Right renal cortex interstitium (tissue), 3 donors: ENCODE measurements at regions not wholly inside any gene's neighbourhood (a gene's known extent, or its start where the extent isn't known, plus 50 kb on each side); places are given as distances from the start of the nearest gene placed in this dataset.

Experiments used
- DNase-seq, 3 donors: peaks; one replicate each; pipeline ENCODE4 v3.0.0-alpha.2; 2013; ENCODE audit warnings: low read depth in 3 of 3, low spot score in 2 of 3

- no peak for DNase-seq
Measured at GRCh38 chr12:107461222-107461975, 224.2 kb upstream of the PWP1 start.

DNA sequence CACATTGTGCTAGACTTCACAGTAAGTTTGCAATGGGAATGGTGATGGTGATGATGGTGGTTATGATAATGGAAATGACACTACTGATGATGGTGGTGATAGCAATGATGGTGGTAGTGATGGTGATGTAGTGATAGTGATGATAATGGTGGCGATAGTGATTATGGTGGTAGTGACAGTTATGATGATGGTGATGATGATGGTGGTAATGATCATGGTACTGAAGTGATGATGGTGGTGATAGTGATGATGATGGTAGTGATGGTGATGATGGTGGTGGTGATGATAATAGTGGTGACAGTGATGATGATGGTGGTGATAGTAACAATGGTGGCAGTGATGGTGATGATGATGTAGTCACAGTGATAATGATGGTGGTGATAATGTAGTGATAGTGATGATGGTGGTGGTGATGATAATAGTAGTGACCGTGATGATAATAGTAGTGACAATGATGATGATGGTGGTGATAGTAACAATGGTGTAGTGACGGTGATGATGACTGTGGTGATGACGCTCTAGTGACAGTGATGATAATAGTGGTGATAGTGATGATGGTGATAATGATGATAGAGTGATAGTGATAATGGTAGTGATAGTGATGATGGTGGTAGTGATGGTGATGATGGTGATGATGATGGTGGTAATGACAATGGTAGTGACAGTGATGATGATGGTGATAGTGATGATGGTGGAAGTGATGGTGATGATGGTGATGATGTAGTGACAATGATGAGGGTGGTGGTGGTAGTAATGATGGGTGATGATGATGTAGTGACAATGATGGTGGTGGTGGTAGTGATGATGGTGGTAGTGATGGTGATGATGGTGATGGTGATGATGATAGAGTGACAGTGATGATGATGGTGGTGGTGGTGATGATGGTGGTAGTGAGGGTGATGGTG is 222.9 kb upstream of the PWP1 start:
- no peak for DNase-seq

DNA sequence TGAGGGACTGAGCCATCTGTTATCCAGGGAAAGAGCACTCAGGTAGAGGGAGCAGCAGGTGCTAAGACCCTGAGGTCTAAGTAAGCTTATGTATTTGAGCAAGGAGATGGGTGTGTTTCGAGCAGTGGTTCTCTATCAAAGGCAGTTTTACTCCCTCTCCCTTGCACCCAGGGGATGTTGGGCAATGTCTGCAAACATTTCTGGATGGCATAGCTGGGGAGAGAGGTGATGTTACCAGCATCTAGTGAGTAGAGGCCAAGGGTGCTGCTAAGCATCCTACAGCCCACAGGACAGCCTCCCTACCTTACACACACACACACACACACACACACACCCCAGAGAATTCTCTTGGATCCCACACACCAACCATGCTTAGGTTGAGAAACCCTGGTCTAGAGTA is 221.0 kb upstream of the PWP1 start:
- DNase-seq, result no peak

DNA sequence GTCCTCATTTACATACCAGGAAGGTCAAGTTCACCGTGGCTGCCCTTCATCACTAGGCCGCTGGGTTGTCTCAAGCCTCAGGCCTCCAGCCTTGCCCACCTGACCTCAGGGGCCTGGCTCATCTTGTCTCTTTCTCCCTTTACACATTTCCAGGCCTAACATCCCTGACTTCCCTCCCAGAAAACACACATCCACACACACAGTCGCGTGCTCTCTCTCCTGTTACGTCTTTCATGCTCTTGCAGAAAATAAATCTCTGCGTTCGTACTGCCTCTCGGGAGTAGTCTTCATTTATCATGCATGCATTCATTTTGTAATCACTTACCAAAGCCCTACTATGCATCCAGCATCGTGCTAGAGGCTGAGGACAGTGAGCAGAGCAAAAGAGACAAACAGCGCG is 220.0 kb upstream of the PWP1 start:
- DNase-seq, result no peak

DNA sequence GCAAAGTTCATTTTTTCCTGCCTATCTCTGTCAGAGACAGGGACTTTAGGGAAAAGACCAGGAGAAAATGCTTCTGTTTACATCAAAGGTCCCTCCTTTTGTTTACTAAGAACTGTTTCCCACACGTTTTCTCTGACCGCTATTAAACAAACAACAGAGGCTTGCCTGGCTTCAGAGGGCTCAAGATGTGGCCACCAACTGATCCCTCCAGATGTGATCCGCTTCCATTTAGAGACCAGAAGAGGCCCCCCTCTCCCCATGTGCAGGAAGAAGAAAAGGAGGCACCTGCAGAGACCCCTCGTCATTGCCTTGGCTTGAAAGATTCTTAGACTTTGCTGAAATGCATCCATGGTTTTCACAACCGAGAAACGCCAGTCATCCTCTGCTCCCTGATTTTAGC is 217.9 kb upstream of the PWP1 start:
- DNase-seq, result no peak

DNA sequence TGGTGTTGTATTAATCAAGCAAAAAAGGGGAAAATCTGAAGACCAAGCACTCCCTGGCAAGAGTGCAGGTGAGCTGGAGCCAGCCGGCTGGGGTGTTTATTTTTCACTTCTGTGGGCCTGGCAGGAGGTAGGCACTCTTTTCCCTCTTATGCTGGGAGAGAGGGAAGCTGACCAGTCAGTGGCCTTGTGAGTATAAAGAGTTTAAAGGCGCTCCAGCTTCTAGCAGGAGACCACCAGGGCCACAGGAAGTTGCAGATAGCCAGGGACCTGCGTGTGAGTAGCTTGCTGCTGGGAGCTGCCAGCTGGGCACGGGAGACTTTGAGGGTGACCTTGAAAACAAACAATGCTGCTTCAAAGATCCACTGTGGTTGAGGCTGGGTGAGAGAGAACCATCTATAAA is 217.4 kb upstream of the PWP1 start:
- no peak for DNase-seq

DNA sequence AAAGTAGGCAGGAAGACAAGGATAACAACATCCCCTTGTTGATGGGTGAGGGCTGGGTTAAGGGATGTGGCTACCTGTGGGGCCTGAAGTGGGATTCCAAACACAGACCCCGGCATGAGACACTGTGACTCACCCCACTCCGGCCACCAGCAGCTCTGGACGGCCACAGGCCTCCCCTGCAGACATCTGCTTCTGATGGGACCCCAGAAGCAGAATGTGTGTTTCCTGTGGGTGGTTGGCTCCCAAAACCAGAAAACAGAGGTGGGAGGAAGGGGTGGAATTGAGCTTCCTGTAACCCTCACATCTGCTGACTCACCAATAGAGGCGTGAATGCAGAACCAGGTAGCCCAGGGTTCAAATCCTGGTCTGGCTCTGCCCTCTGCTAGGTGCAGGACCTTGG is 216.6 kb upstream of the PWP1 start:
- DNase-seq, result no peak

- no peak for DNase-seq
Measured at GRCh38 chr12:107470645-107471044, 215.0 kb upstream of the PWP1 start.

GRCh38 chr12:107472308-107472707 is 213.3 kb upstream of the PWP1 start:
- DNase-seq, result no peak

- no peak for DNase-seq
Measured at GRCh38 chr12:107474099-107474498, 211.5 kb upstream of the PWP1 start.

DNA sequence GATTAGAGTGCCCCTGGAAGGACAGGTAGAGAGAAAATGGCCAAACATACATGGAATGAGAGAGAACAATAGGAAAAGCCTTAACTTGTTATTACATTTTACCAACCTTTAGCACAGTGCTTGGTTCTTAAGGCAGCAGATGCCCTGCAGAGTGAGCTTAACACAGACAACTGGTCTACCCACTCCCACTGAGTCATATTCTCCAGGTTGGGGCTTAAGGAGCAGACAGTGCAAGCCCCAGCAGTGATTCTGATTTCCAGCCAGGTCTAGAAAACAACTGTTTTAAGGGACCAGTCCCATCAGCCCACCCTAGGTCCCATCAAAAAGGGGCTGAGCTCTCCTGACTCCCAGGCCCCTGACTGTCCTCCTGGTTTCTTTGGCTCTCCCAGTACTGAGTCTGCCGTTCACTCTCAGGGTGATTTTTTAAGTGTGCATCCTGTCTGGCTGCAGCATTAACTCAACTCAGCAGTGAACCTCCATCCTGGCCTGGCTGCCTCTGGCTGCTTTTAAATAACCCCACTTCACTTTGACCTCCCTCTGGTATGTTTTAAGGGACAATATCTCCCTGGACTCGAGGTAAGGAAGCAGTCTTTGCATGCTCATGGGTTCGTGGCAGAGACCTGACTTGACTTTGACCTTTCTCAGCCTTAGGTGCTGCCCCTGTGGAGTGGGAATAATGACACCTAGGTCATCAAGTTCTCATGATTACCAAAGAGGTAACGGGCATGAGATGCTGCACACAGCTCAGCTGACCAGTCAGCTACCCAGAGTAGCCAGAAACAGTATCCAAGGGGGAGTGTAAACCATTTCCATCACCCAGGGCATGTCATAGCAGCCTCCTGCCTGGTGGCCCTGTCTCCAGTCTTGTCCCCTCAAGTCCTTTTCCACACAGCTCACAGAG is 210.7 kb upstream of the PWP1 start:
- no peak for DNase-seq

DNA sequence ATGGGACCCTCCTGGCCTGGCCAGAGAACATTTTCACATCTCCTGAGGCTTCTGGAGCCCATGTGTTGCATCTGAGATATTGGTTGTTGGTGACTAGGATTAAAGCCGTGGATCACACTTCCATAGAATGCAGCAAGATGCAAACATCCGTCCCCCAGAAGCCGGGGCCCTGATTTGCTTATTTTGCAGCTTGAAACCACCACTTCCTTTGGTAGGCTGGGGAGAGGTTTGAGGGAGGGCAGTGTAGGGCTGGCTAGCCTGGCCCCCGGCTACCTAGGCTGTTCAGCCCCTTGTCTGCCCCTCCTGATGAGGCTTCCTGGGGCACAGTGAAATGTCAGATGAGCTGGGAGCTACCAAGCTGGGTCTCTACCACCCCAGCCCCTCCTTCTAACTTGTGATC is 209.7 kb upstream of the PWP1 start:
- no peak for DNase-seq

DNA sequence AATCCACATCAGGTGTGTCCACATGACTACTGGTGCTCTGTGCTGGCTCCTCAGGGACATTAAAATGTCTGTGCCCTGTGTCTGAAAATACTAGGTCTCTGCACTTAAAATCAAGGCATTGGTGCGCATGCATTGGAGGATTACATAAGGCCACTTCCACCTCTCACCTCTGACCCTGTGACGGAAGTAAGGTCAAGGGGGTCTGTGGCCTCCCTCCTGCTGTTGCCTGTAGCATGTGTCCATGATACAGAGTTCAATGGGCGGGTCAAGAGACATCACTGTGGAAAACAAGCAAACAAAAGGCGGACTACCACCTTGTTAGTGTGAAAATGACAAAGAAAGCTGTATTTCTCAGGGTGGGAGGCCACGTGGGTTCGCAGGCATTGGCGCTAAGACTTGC is 208.6 kb upstream of the PWP1 start:
- no peak for DNase-seq

GRCh38 chr12:107477947-107478610 is 207.5 kb upstream of the PWP1 start:
- DNase-seq, result no peak

DNA sequence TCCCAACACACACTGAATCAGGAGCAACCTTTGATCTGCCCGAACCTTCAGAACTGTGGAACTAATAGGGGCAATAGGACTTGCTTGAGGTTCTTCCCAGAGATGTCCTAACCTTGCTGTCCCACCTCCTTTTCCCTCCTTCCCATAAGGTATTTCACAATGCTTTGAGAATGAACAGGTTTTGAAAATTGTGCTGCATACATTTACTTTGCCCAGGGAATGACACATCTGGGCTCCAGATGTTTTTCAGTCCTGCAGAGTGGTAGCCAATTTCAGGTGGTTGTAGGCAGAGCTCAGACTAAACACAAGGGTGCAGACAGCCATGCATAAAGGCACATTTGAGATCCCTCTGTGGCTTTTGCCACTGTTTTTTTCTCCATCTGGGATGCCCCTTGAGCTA is 206.7 kb upstream of the PWP1 start:
- DNase-seq, result no peak

DNA sequence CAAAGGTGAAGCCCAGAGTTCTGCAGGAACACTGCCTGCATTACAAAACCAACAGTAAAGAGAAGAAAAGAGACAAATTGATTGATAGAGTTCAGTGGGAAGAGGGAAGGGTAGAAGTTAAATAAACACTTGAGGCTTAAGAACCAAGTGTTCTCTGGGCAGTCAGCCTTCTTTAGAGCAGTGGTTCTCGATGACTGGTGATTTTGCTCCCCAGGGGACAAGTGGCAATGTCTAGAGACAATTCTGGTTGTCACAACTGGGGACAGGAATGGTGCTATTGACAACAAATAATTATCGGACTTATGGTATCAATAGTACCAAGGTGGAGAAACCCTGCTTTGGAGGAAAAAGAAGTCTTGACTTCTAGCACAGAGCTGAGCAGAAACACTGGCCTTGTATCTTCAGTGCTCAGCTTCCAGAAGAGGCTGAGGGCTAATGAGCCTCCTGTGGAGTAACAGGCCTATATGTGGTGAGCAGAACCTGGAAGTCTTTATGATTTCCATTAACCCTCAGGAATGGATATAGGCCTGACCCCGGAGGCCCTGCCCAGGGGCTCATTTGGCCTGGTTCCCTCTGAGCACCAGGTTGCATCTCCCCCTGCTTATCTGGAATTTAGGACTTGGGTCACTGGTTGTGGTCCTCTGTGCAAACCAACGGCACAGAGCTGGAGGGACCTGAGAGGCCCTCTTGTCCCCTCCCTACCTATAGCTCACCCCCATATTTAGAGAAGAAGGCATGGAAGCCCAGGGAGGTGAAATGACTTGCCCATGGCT is 204.6 kb upstream of the PWP1 start:
- no peak for DNase-seq

DNA sequence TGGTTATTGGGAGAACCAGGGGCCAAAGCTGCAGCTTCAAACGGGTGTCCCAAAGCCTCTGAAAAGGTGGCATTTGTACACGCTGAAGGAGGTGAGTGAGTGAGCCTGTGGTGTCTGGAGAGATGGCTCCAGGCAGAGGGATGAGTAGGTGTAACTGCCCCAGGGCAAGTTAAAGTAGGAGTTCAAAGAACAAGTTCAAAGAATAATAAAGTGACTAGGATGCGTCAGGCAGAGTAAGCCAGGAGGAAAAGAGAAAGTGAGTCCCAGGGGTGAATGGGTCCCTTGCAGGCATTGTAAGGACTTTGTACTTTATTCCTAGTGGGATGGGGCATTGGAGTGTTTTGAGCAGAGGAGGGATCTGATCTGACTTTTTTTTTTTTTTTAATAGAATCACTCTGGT is 201.4 kb upstream of the PWP1 start:
- DNase-seq, result no peak

GRCh38 chr12:107484941-107485340 is 200.7 kb upstream of the PWP1 start:
- DNase-seq, result no peak

DNA sequence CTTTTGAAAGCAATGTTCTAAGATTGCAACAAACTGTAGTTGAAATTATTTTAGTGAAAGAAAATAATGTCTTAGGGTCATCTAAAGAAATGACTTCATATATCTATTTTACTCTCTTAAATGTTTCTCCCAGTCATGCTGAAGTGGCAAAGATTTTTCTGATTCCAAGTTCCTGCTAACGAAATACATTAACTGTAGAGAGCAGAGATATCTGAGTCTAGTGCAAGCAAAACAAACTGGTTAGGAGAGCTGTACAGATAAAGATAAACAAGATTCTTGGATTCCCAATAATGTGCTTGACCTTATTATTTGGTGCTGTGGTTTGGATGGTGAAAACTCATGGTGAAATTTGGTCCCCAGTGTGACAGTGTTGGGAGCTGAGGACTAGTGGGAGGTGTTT is 199.9 kb upstream of the PWP1 start:
- no peak for DNase-seq
